H1 (cell line): ENCODE measurements at regions not wholly inside any gene's neighbourhood (a gene's known extent, or its start where the extent isn't known, plus 50 kb on each side); places are given as distances from the start of the nearest gene placed in this dataset.

Source experiments
- ASH2L ChIP-seq: fragments of 200-600, 300-600 bp; sonication (generic); IDR thresholded peaks from one replicate; pipeline ENCODE4 v1.7.1; 2017; ENCODE audit warnings: low read length
- CTBP2 ChIP-seq: IDR thresholded peaks from 2 replicates; pipeline ENCODE4 v1.7.0; 2011; ENCODE audit warnings: borderline replicate concordance, mild to moderate bottlenecking, moderate library complexity, mixed read lengths, low read length; ENCODE audit not compliant: insufficient read depth, insufficient read length
- POLR2AphosphoS5 ChIP-seq: IDR thresholded peaks from 2 replicates; pipeline ENCODE4 v1.6.1; 2011; ENCODE audit warnings: low read depth, low read length
- POU5F1 ChIP-seq: IDR thresholded peaks from 2 replicates; pipeline ENCODE4 v1.6.1; 2011; ENCODE audit warnings: low read depth, mild to moderate bottlenecking, low read length, moderate library complexity
- RAD21 ChIP-seq, 2 experiments: IDR thresholded peaks in 1 of 2; conservative IDR thresholded peaks in 1 of 2; 2 replicates each; pipeline ENCODE4 v1.6.1; 2011; ENCODE audit warnings: low read depth in 2 of 2, low read length in 2 of 2, improper control_type of control experiment in 1 of 2, inconsistent platforms in 1 of 2, mild to moderate bottlenecking in 1 of 2, moderate library complexity in 1 of 2
- YY1 ChIP-seq: IDR thresholded peaks from 2 replicates; pipeline ENCODE4 v1.6.1; 2011; ENCODE audit warnings: low read depth, mild to moderate bottlenecking, low read length

DNA sequence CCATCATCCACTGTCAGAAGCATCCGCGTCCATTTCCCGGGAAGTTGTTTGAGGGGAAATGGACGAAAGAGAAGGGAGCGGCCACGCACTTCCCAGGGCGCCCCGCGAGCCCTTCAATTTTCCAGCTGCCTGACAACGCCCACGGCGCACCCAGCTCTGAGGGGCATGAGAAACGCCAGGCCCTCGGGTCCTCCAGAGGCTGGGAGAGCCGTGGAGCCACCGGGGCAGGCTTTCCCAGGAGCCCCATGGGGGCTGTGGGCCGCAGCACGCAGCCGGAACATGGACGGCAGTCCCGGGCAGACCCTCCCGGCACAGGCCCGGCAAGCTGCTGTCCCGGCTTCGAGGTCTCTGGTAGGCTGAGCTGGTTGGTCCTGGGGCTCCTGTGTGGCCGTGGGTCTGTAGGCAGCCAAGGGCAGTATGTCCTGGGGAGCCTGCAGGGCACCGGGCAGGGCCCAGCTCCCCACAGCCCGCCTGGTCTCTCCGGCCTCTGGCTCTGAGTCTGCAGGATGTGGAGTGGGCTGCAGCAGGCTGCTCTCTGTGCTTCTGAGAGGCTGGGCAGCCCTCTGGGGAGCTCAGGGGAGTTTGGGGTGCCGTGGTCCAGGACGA, 115.2 kb downstream of the FAM53A start (continued):
- TF ChIP-seq YY1 (no peak), CTBP2 (no peak), RAD21 (IDR thresholded peaks at IDR 0.05 in 1 of 2, conservative IDR thresholded peaks at IDR 0.05 in 1 of 2; ENCODE audit: low read depth in 2 of 2, low read length in 2 of 2) (no peak), POU5F1 (no peak), POLR2AphosphoS5 (no peak), ASH2L (no peak)
